Neuronal stem cell (in vitro differentiated cells): ENCODE measurements at regions not wholly inside any gene's neighbourhood (a gene's known extent, or its start where the extent isn't known, plus 50 kb on each side); places are given as distances from the start of the nearest gene placed in this dataset.

ENCODE experiments used
- DNase-seq: peaks from one replicate; pipeline ENCODE4 v3.0.0-alpha.2; 2013; ENCODE audit warnings: low spot score
- H2AFZ ChIP-seq: one replicate; pipeline ENCODE4 v1.6.1; 2013; ENCODE audit warnings: mild to moderate bottlenecking, low read length, inconsistent platforms
- H2AK5ac ChIP-seq: 2 replicates; pipeline ENCODE4 v1.6.1; 2013; ENCODE audit warnings: low read depth, mild to moderate bottlenecking, inconsistent platforms, low read length, moderate library complexity, mixed read lengths
- H2BK120ac ChIP-seq: 2 replicates; pipeline ENCODE4 v1.6.1; 2013; ENCODE audit warnings: low read depth, mild to moderate bottlenecking, inconsistent platforms, low read length, moderate library complexity, mixed read lengths
- H2BK12ac ChIP-seq: one replicate; pipeline ENCODE4 v1.6.1; 2013; ENCODE audit warnings: low read length, inconsistent platforms
- H2BK15ac ChIP-seq: 2 replicates; pipeline ENCODE4 v1.6.1; 2013; ENCODE audit warnings: mild to moderate bottlenecking, low read length, inconsistent platforms, mixed read lengths
- H2BK5ac ChIP-seq: one replicate; pipeline ENCODE4 v1.6.1; 2013; ENCODE audit warnings: inconsistent platforms, mild to moderate bottlenecking, low read length, moderate library complexity
- H3K14ac ChIP-seq: one replicate; pipeline ENCODE4 v1.6.1; 2013; ENCODE audit warnings: low read length, inconsistent platforms
- H3K18ac ChIP-seq: 2 replicates; pipeline ENCODE4 v1.6.1; 2013; ENCODE audit warnings: low read length, inconsistent platforms
- H3K23ac ChIP-seq: 2 replicates; pipeline ENCODE4 v1.6.1; 2013; ENCODE audit warnings: low read depth, mild to moderate bottlenecking, mixed read lengths, low read length, inconsistent platforms; ENCODE audit not compliant: poor library complexity
- H3K27ac ChIP-seq: replicated peaks from 3 replicates; pipeline ENCODE4 v1.5.1; 2013; ENCODE audit warnings: low read length, inconsistent platforms
- H3K27me3 ChIP-seq, 3 experiments: 2 replicates each; pipeline ENCODE4 v1.6.1; 2013; ENCODE audit warnings: low read length in 3 of 3, mild to moderate bottlenecking in 2 of 3, inconsistent platforms in 1 of 3, low read depth in 1 of 3, mixed read lengths in 1 of 3, moderate library complexity in 1 of 3; ENCODE audit not compliant: control insufficient read depth in 3 of 3, insufficient read depth in 3 of 3
- H3K36me3 ChIP-seq, 2 donors: replicated peaks in 1 of 2; 2 replicates each; pipeline ENCODE4 v1.6.1; 2013; ENCODE audit warnings: low read length in 2 of 2; ENCODE audit not compliant: control insufficient read depth in 2 of 2, insufficient read depth in 2 of 2
- H3K4ac ChIP-seq: 2 replicates; pipeline ENCODE4 v1.6.1; 2013; ENCODE audit warnings: inconsistent platforms, mild to moderate bottlenecking, low read length, moderate library complexity
- H3K4me1 ChIP-seq, 2 donors: 1 replicate in 1 of 2; 2 replicates in 1 of 2; pipeline ENCODE4 v1.6.1; 2013; ENCODE audit warnings: low read length in 2 of 2, low read depth in 1 of 2; ENCODE audit not compliant: control insufficient read depth in 2 of 2, insufficient read depth in 1 of 2
- H3K4me2 ChIP-seq: one replicate; pipeline ENCODE4 v1.6.1; 2013; ENCODE audit warnings: mild to moderate bottlenecking, low read length, inconsistent platforms; ENCODE audit not compliant: insufficient read depth, poor library complexity, severe bottlenecking
- H3K4me3 ChIP-seq, 2 donors: 2 replicates each; pipeline ENCODE4 v1.5.1; 2013; ENCODE audit warnings: low read length in 2 of 2, mild to moderate bottlenecking in 2 of 2, inconsistent platforms in 1 of 2, moderate library complexity in 1 of 2
- H3K79me1 ChIP-seq: one replicate; pipeline ENCODE4 v1.6.1; 2013; ENCODE audit warnings: low read depth, mild to moderate bottlenecking, inconsistent platforms, low read length, moderate library complexity
- H3K9ac ChIP-seq: one replicate; pipeline ENCODE4 v1.6.1; 2013; ENCODE audit warnings: mild to moderate bottlenecking, low read depth, low read length, inconsistent platforms; ENCODE audit not compliant: poor library complexity
- H3K9me3 ChIP-seq, 2 donors: replicated peaks in 1 of 2; 2 replicates each; pipeline versions ENCODE3 to v1.6.1; 2013; ENCODE audit warnings: low read length in 2 of 2, mild to moderate bottlenecking in 2 of 2, inconsistent platforms in 1 of 2, low read depth in 1 of 2, mixed read lengths in 1 of 2, moderate library complexity in 1 of 2; ENCODE audit not compliant: control insufficient read depth in 2 of 2, insufficient read depth in 1 of 2
- H4K8ac ChIP-seq: one replicate; pipeline ENCODE4 v1.6.1; 2013; ENCODE audit warnings: low read depth, mild to moderate bottlenecking, inconsistent platforms, low read length, moderate library complexity
- H4K91ac ChIP-seq: one replicate; pipeline ENCODE4 v1.6.1; 2013; ENCODE audit warnings: low read length, low read depth, mild to moderate bottlenecking, inconsistent platforms; ENCODE audit not compliant: poor library complexity
- WGBS, 2 donors: extraction: QIAGEN DNeasy Blood & Tissue Kit; methylation state at CpG; one replicate each; pipeline ENCODE4 v1.1.7; 2013; ENCODE audit warnings: missing lambda C conversion rate in 2 of 2, mixed read lengths in 1 of 2; ENCODE audit not compliant: insufficient read length in 2 of 2, insufficient replicate concordance in 1 of 2; ENCODE audit errors: extremely low coverage in 2 of 2; 5-methylcytosine and 5-hydroxymethylcytosine counted together

- no peak overlapping the region for H4K91ac ChIP-seq
- H3K18ac ChIP-seq = no peak overlapping the region
- no peaks in the 10 kb centered on the region for H3K79me1 ChIP-seq
- H3K23ac ChIP-seq = no peak overlapping the region
- H2BK120ac ChIP-seq = no peak overlapping the region
- H2AFZ ChIP-seq = no peak overlapping the region
- H2BK12ac ChIP-seq = no peak overlapping the region
- no peaks in the 10 kb centered on the region for H3K9me3 ChIP-seq
- peaks cover 0 to 13% of the 10 kb centered on the region in 2 donors for H3K4me1 ChIP-seq
- no peak overlapping the region for H2BK15ac ChIP-seq
- no CpG with 5 or more reads among the region's 11 CpGs for WGBS, 2 donors
- no peak overlapping the region for H2AK5ac ChIP-seq
- H3K4me3 ChIP-seq = no peak overlapping the region
- no peak overlapping the region for H3K4ac ChIP-seq
- H2BK5ac ChIP-seq = no peak overlapping the region
- no peak overlapping the region for H3K4me2 ChIP-seq
- H3K9ac ChIP-seq = no peak overlapping the region
- no peak overlapping the region for H3K14ac ChIP-seq
- H3K36me3 ChIP-seq = no peaks in the 10 kb centered on the region
- no peak for DNase-seq
- H4K8ac ChIP-seq = no peak overlapping the region
- H3K27ac ChIP-seq = no peak overlapping the region
- H3K27me3 ChIP-seq = no peaks in the 10 kb centered on the region
These were observed 127.9 kb upstream of the MON1B start for GRCh38 chr16:77062878-77063675.

GRCh38 chr16:77063676-77064016 is 127.3 kb upstream of the MON1B start:
- no peak overlapping the region for H3K27ac ChIP-seq
- H3K27me3 ChIP-seq = no peaks in the 10 kb centered on the region
- no peak overlapping the region for H2BK12ac ChIP-seq
- H4K91ac ChIP-seq = no peak overlapping the region
- no peaks in the 10 kb centered on the region for H3K79me1 ChIP-seq
- no peak overlapping the region for H3K9ac ChIP-seq
- no peak for DNase-seq
- H3K9me3 ChIP-seq = no peaks in the 10 kb centered on the region
- no peak overlapping the region for H2AK5ac ChIP-seq
- H3K4me2 ChIP-seq = no peak overlapping the region
- no peak overlapping the region for H2BK120ac ChIP-seq
- no peak overlapping the region for H2AFZ ChIP-seq
- no peak overlapping the region for H3K14ac ChIP-seq
- H2BK15ac ChIP-seq = no peak overlapping the region
- H4K8ac ChIP-seq = no peak overlapping the region
- WGBS, 2 donors = no CpG with 5 or more reads among the region's 1 CpG
- no peak overlapping the region for H3K18ac ChIP-seq
- no peak overlapping the region for H2BK5ac ChIP-seq
- H3K23ac ChIP-seq = no peak overlapping the region
- H3K4me1 ChIP-seq = peaks cover 0 to 13% of the 10 kb centered on the region in 2 donors
- no peak overlapping the region for H3K4ac ChIP-seq
- H3K4me3 ChIP-seq = no peak overlapping the region
- no peaks in the 10 kb centered on the region for H3K36me3 ChIP-seq

DNA sequence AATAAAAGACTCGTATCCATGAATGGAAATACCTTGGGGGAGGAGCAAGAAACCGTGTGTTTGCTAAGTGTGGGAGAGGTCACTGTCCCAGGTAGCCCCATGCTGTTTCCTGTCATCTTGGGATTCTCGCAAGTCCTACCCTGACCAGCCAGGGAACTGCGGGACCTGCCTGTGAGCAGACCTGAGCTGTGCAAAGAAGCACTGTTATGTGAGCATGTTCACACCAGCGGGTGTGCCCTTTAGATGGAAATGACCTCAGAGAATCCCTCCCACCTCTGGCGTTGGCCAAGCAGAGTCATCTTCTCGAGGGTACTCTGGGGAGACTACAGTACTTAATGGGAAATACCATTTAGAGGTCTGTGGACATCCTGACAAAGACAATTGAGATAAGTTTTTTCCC is 127.0 kb upstream of the MON1B start:
- Histone ChIP-seq H4K91ac (no peak overlapping the region), H3K9me3 (no peaks in the 10 kb centered on the region), H3K27me3 (no peaks in the 10 kb centered on the region), H4K8ac (no peak overlapping the region), H3K27ac (no peak overlapping the region), H2BK15ac (no peak overlapping the region), H2BK5ac (no peak overlapping the region), H3K23ac (no peak overlapping the region), H2BK12ac (no peak overlapping the region), H3K9ac (no peak overlapping the region), H3K4me1 (peaks cover 0 to 13% of the 10 kb centered on the region in 2 donors), H2BK120ac (no peak overlapping the region), H2AFZ (no peak overlapping the region), H2AK5ac (no peak overlapping the region), H3K18ac (no peak overlapping the region), H3K4ac (no peak overlapping the region), H3K79me1 (no peaks in the 10 kb centered on the region), H3K4me2 (no peak overlapping the region), H3K36me3 (no peaks in the 10 kb centered on the region), H3K14ac (no peak overlapping the region), H3K4me3 (no peak overlapping the region)
- DNase-seq = no peak
- WGBS, 2 donors = no CpG with 5 or more reads among the region's 7 CpGs

DNA sequence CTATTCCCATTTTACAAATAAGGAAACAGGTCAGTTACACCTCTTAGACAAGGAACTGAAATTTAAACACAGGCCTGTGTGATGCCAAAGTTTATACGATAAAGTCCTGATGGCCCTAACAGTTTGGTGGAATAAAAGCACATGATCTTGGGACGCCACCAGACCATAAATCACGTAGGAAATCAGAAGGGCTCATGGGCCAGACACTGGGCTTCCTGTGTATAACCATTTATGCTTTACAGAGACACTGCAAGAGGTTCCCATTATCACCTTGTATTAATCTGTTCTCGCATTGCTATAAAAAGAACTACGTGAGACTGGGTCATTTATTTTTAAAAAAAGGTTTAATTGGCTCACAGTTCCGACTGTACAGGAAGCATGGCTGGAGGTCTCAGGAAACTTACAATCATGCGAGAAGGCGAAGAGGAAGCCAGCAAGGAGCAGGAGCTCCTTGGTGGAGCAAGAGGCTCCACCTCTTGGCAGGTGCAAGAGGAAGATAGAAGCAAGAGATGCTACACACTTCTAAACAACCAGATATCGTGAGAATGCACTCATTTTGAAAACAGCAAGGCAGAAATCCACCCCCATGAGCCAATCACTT is 124.0 kb upstream of the MON1B start:
- H3K18ac ChIP-seq = no peak overlapping the region
- no peak overlapping the region for H2BK120ac ChIP-seq
- H4K91ac ChIP-seq = no peak overlapping the region
- H3K4me3 ChIP-seq = no peak overlapping the region
- H2AK5ac ChIP-seq = no peak overlapping the region
- H3K27ac ChIP-seq = no peak overlapping the region
- H3K14ac ChIP-seq = no peak overlapping the region
- H3K23ac ChIP-seq = no peak overlapping the region
- no peaks in the 10 kb centered on the region for H3K27me3 ChIP-seq
- no peak overlapping the region for H2BK12ac ChIP-seq
- H3K79me1 ChIP-seq = no peaks in the 10 kb centered on the region
- no CpG with 5 or more reads among the region's 9 CpGs for WGBS, 2 donors
- no peak overlapping the region for H2BK15ac ChIP-seq
- H3K9ac ChIP-seq = no peak overlapping the region
- peaks cover 0 to 13% of the 10 kb centered on the region in 2 donors for H3K4me1 ChIP-seq
- H2AFZ ChIP-seq = no peak overlapping the region
- no peaks in the 10 kb centered on the region for H3K36me3 ChIP-seq
- H2BK5ac ChIP-seq = no peak overlapping the region
- H4K8ac ChIP-seq = no peak overlapping the region
- no peak overlapping the region for H3K4me2 ChIP-seq
- DNase-seq = no peak
- H3K9me3 ChIP-seq = no peaks in the 10 kb centered on the region
- H3K4ac ChIP-seq = no peak overlapping the region
